GM12892 (cell line): ENCODE measurements at regions not wholly inside any gene's neighbourhood (a gene's known extent, or its start where the extent isn't known, plus 50 kb on each side); places are given as distances from the start of the nearest gene placed in this dataset.
"Not testable (repeated sequence)": the region's sequence is repeated elsewhere in the genome, so short reads cannot be mapped to it uniquely, and the experiment has no call there.

Experiments
- POLR2A ChIP-seq: IDR thresholded peaks from 2 replicates; pipeline ENCODE4 v1.6.1; 2011; ENCODE audit warnings: low read depth, low read length, control low read depth
- POLR2AphosphoS5 ChIP-seq: IDR thresholded peaks from 2 replicates; pipeline ENCODE4 v1.6.1; 2011; ENCODE audit warnings: low read depth, low read length, control low read depth

DNA sequence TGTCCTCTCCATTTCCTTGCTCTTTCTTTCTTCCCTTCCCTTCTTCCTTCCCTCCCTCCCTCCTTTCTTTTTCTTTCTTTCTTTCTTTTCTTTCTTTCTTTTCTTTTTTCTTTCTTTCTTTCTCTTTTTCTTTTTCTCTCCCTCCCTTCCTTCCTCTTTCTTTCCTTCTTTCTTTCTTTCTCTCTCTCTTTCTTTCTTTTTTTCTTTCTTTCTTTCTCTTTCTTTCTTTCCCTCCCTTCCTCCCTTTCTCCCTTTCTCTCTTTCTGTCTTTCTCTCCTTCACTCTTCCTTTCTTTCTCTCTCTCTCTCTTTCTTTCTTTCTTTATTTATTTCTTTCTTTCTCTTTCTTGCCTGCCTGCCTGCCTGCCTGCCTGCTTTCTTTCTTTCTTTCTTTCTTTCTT is 326.8 kb upstream of the ONECUT1 start:
- TF ChIP-seq POLR2AphosphoS5, POLR2A: not testable (repeated sequence)
